Esophagus squamous epithelium (tissue), 4 donors: ENCODE measurements at regions not wholly inside any gene's neighbourhood (a gene's known extent, or its start where the extent isn't known, plus 50 kb on each side); places are given as distances from the start of the nearest gene placed in this dataset.

Experiments used
- CTCF ChIP-seq, 6 experiments: fragments of 450-650 bp in 4 of 6; fragments of 200-600 bp in 2 of 6; sonication (generic) in 2 of 6; IDR thresholded peaks; one replicate each; pipeline ENCODE4 v1.5.1; 2016 to 2019; ENCODE audit warnings: antibody characterized with exemption in 6 of 6, mild to moderate bottlenecking in 4 of 6, moderate library complexity in 4 of 6
- POLR2A ChIP-seq, 4 donors: fragments of 450-650 bp; IDR thresholded peaks; one replicate each; pipeline ENCODE4 v1.6.1; 2017; ENCODE audit warnings: antibody characterized with exemption in 4 of 4, mild to moderate bottlenecking in 4 of 4, moderate library complexity in 3 of 4

DNA sequence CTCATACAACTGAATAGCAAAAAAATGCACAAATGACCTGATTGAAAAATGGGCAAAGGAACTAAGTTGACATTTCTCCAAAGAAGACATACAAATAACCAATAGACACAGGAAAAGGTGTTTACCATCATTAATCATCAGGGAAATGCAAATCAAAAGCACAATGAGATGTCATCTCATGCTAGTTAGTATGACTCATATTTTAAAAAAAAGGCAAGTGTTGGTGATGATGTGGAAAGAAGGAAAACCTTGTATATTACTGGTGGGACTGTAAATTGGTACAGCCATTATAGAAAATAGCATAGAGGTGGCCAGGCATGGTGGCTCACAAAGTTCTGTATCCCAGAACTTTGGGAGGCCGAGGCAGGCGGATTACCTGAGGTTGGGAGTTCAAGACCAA lies 232.5 kb upstream of the ZFHX3 start:
- TF ChIP-seq CTCF (IDR thresholded peaks at IDR 0.05) = no peak
- TF ChIP-seq POLR2A (IDR thresholded peaks at IDR 0.05) = no peak
